Activated T-helper 17 cell treated with anti-CD3 and anti-CD28 coated beads, Interleukin-2, amount 50 U/mL, for 72 hours (primary cell): ENCODE measurements at regions not wholly inside any gene's neighbourhood (a gene's known extent, or its start where the extent isn't known, plus 50 kb on each side); places are given as distances from the start of the nearest gene placed in this dataset.

Source experiments
- ATAC-seq: fragments of 150-1000 bp; cut with Tn5 transposase; replicated peaks from 2 replicates; pipeline ENCODE4 v1.10.0; 2021; ENCODE audit warnings: mild to moderate bottlenecking, moderate library complexity
- H3K27ac Mint-ChIP-seq: one replicate; pipeline ENCODE4 v1.8.0; 2022; ENCODE audit warnings: mixed read lengths
- H3K27me3 Mint-ChIP-seq: one replicate; pipeline ENCODE4 v1.8.0; 2022; ENCODE audit warnings: mixed read lengths
- H3K36me3 Mint-ChIP-seq: one replicate; pipeline ENCODE4 v1.8.0; 2022; ENCODE audit warnings: low read depth, mild to moderate bottlenecking, mixed read lengths
- H3K4me1 Mint-ChIP-seq: one replicate; pipeline ENCODE4 v1.8.0; 2022; ENCODE audit warnings: mixed read lengths
- H3K4me3 Mint-ChIP-seq: one replicate; pipeline ENCODE4 v1.8.0; 2022; ENCODE audit warnings: mild to moderate bottlenecking, mixed read lengths
- H3K9me3 Mint-ChIP-seq: one replicate; pipeline ENCODE4 v1.8.0; 2022; ENCODE audit warnings: mixed read lengths

DNA sequence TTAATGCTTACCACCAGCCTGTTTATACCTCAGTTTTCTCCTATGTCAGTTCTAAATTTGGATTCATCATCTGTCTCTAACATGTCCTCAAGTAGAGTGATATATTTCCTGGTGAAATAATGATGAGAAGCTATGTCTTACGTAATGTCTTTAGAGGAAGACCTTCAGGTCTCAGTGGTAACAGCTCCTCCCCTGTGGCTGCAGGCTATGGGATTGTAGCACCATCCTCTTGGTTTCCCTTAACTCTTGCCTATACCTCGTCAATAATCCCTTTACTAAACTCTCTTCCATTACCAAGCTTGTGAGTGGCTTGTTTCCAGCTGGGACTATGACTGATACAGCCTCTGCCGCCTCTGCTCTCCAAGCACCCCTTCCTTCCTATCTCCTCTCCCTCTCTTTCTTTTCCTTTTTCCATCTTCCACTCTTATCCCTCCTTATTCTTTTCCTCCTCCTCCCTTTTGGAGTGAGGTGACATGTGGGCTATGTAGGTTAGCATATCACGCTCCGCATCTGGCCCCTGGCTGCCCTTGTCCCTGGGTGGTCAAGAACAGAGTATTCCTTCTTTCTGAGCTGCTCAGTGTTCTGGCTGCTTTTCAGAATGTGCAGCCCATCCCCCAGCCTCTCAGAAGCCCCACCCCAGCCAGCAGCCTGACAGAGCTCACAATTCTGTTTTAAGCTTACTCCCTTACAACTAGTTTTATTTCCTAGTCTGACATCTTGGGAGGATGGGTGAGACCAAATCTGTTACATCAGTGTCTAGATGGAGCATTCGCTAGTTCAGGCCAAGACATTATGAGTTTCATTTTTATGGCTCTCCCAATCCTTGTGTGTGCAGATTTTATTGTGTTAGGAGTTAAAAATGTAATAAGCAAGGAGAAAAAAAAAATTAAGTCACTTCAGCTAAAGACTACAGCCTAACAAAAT is 75.0 kb upstream of the RNU6-1 start:
- ATAC-seq: no peak
- Mint-ChIP-seq H3K4me3 (no peak overlapping the region), H3K9me3 (peaks cover 7% of the 10 kb centered on the region), H3K4me1 (no peaks in the 10 kb centered on the region), H3K36me3 (no peaks in the 10 kb centered on the region), H3K27ac (no peak overlapping the region), H3K27me3 (peaks cover 11% of the 10 kb centered on the region)

DNA sequence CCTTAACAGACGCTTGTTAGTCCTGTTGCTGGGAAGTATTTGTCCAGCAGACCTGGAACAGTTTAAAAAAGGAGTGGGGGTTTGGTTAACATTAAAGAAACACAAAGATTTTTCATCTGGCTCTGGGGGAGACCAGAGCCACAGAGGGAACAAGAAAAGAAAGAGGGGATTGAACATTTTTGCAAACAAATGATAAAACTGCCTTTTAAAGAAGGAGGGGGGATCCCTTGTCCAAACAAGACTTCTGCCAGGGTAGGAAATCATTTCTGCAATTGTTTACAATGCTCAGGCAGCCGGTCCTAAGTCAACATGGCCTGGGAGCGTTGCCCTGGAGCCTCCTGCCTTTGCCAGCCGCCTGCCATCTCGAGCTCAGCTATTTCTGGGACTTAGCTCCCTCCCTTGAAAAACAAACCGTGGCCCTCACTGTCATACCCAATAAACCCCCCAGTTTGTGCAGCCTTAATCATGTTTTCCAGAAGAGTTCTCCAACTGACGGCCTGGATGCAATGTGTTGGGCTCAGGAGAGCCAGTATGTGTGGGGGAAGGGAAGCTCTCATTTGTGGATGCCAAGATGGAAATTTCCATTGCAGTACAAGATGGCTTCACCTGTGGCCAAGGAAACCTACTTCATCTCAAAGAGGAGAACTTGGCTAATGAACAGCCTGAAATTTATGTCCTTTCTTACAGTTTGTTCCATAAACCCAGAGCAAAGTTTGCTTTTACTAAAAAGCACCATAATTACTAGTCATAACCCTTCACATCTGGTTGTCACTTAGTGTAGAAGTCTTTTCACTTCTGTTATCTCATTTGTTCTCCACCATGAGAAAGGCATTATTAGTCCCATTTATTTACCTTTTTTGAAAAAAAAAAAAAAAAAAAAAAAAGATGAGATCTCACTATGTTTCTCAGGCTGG is 75.9 kb upstream of the RNU6-1 start:
- ATAC-seq: no peak
- Mint-ChIP-seq H3K27ac (no peak overlapping the region), H3K36me3 (no peaks in the 10 kb centered on the region), H3K27me3 (peaks cover 10% of the 10 kb centered on the region), H3K4me1 (no peaks in the 10 kb centered on the region), H3K4me3 (no peak overlapping the region), H3K9me3 (peaks cover 7% of the 10 kb centered on the region)

DNA sequence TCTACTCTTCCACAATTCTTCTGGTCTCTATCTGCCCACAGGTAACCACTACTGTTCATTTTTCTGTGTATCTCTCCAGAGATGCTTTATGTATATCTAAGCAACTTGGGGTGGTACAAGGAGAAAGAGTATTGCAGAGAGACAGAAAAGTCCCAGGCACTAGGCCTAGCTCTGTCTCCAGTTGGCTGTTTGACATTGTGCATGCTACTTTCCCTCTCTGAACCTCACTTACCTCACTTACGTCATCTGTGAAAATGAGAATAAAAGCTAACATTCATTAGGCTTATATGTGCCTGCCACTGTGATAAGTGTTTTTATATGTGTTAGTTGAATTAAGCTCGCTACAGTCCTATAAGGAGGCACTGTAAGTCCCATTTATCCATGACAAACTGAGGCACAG is 76.7 kb upstream of the RNU6-1 start:
- Mint-ChIP-seq H3K9me3 (peaks cover 3% of the 10 kb centered on the region), H3K36me3 (no peaks in the 10 kb centered on the region), H3K4me3 (no peak overlapping the region), H3K27me3 (peaks cover 7% of the 10 kb centered on the region), H3K4me1 (no peaks in the 10 kb centered on the region), H3K27ac (no peak overlapping the region)
- ATAC-seq: no peak

DNA sequence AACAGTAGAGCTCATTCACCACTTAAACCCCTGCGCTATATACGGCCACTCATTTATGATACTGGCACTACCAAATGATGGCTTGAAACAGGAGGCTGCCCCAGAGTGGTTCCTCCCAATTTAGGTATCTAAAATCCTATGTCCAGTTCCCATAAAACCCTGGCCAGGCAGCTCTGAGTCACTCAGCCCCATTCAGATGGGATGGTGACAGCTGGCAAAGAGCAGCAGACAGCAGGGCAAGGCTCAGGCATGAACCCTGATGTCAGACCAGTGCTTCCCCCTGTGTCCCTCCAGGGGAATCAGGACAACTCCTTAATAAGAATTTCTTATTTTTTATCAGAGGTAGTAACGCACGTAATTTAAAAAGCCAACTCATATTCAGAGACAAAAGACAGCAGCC is 77.2 kb upstream of the RNU6-1 start:
- no peak for ATAC-seq
- no peak overlapping the region for H3K27ac Mint-ChIP-seq
- no peak overlapping the region for H3K4me3 Mint-ChIP-seq
- peaks cover 7% of the 10 kb centered on the region for H3K27me3 Mint-ChIP-seq
- H3K4me1 Mint-ChIP-seq: no peaks in the 10 kb centered on the region
- H3K9me3 Mint-ChIP-seq: no peaks in the 10 kb centered on the region
- H3K36me3 Mint-ChIP-seq: no peaks in the 10 kb centered on the region

DNA sequence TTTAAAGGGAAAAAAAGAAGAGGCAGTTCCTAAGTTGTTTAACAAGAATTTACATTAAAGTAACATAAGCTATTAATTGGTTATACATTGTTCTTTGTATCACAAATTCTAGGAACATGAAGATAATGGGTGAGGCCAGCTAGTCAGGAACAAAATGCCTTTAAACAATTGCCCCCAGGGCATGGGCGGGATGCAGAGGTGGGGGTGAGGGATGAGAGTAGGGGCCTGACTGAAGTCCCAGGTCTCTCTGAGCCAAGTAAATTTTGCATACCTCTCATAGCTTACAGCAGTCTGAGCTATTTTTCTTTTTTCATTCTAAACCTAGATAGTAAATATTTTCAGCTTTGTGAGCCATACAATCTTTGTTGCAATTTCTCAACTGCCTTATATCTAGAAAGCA is 77.8 kb upstream of the RNU6-1 start:
- Mint-ChIP-seq H3K4me3 (no peak overlapping the region), H3K27me3 (peaks cover 7% of the 10 kb centered on the region), H3K27ac (no peak overlapping the region), H3K4me1 (no peaks in the 10 kb centered on the region), H3K9me3 (no peaks in the 10 kb centered on the region), H3K36me3 (no peaks in the 10 kb centered on the region)
- ATAC-seq: no peak

DNA sequence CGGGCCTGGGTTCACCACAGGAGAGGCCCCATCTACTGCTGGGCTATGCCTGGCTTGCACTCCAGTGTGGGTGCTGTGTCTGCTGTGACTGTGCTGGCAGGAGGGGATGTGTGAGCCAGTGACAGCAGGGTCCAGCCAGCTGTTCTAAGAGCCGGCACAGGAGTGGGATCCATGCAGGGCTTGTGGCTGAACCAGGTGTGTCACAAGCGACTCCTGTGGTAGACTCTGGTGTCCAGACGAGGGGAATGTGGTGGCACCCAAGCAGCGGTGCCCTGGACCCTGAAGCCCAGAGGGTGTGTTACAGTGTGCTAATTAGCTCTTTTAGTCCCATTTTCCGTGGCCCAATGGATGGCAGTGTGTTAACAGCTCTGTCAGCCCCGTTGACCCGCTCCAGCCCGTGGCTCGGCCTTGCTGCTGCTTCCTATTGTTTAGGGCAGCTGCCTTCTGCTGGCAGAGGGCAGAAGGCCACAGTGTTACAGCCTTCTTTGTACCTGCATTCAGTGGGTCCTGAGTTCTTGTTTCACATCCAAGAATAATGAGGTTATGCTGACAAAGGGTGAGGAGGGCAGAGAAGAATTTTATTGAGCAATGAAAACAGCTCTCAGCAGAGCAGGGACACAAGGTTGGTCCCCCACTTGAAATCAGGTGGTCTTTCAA is 78.5 kb upstream of the RNU6-1 start:
- Mint-ChIP-seq H3K36me3 (no peaks in the 10 kb centered on the region), H3K4me1 (no peaks in the 10 kb centered on the region), H3K4me3 (no peak overlapping the region), H3K27me3 (peaks cover 7% of the 10 kb centered on the region), H3K9me3 (no peaks in the 10 kb centered on the region), H3K27ac (no peak overlapping the region)
- no peak for ATAC-seq

DNA sequence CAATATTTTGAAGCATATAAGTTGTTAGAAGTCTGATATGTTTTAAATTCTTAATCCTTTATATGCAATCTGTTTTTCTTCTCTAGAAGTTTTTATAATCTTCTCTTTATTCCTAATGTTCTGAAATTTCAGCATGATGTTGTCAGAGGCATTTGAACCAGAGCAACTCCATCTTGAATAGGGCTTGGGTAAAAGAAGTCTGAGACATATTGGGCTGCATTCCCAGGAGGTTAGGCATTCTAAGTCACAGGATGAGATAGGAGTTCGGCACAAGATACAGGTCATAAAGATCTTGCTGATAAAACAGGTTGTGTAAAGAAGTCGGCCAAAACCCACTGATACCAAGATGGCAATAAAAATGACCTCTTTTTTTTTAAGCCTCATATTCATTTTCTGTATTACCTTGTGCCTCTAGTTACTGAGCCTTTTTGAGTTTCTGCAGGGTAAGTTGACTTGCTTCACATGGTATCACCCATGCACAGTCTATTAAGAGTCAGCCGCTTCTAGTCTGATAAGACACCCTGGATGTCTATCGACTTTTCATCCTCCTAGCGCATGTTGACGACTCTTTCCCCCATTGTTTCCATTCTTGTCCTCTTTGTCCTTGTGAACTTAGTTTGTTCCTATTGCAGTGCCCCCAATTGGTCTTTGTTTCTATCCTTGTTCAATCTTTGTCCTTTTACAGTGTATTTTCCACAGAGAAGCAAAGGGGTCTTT is 80.8 kb upstream of the RNU6-1 start:
- Mint-ChIP-seq H3K36me3 (no peaks in the 10 kb centered on the region), H3K27ac (no peak overlapping the region), H3K27me3 (no peaks in the 10 kb centered on the region), H3K9me3 (peaks cover 11% of the 10 kb centered on the region), H3K4me1 (no peaks in the 10 kb centered on the region), H3K4me3 (no peak overlapping the region)
- ATAC-seq: no peak

DNA sequence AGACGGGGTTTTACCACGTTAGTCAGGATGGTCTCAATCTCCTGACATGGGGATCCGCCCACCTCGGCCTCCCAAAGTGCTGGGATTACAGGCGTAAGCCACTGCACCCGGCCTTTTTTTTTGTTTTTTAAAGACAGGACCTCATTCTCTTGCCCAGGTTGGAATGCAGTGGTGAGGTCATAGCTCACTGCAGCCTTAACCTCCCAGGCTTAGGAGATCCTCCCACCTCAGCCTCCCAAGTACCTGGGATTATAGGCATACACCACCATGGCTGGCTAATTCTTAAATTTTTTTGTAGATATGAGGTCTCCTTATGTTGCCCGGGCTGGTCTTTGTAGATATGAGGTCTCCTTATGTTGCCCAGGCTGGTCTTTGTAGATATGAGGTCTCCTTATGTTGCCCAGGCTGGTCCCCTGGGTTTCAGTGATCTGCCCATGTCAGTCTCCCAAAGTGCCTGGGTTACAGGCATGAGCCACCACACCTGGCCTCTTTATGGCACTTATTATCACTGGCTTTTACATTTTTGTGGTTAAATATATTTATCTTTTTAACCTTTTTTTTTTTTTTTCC is 82.3 kb upstream of the RNU6-1 start:
- no peak overlapping the region for H3K27ac Mint-ChIP-seq
- H3K4me1 Mint-ChIP-seq: no peaks in the 10 kb centered on the region
- ATAC-seq: no peak
- H3K4me3 Mint-ChIP-seq: no peak overlapping the region
- H3K9me3 Mint-ChIP-seq: peaks cover 11% of the 10 kb centered on the region
- no peaks in the 10 kb centered on the region for H3K36me3 Mint-ChIP-seq
- H3K27me3 Mint-ChIP-seq: no peaks in the 10 kb centered on the region

DNA sequence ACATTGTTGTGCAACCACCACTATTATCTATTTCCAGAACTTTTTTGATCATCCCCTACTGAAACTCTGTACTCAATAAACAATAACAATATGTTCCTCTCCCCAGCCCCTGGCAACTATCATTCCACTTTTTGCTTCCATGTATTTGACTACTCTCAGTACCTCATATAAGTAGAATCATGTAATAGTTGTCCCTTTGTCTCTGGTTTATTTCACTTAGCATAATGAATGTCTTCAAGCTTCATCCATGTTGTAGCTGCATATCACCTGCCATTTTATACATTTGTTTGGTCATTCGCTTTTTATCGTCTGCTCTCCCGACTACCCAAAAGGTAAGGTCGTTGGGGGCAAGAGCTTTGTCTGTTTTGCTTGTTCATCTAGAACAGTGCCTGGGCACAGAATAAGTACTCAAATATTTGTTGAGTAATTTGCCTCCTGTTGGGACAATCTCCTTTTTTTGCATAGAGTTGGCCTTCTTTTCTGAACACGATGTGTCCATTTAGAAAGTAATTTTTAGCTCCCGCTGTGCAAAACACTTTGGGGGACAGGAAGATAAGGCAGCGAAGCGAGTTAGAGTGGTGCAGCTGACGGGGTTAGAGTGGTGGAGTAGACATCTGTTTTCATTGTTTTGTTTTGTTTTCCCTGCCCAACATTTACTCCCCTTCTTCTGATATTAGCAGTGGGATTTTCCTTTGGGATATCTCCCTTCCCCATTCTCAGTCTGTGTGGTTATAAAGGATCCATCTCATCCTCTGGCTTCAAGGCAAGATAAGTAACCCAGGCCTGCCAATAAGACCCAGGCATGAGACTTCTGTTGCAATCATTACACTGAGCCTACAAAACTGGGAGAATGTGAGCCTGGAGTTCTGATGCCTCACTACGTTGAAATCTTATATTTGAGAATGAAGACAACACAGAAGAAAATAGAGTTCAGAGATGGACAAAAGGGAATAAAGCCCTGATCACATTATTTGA is 83.4 kb upstream of the RNU6-1 start:
- no peak overlapping the region for H3K27ac Mint-ChIP-seq
- H3K27me3 Mint-ChIP-seq: no peaks in the 10 kb centered on the region
- H3K36me3 Mint-ChIP-seq: no peaks in the 10 kb centered on the region
- H3K4me3 Mint-ChIP-seq: no peak overlapping the region
- ATAC-seq: no peak
- peaks cover 11% of the 10 kb centered on the region for H3K9me3 Mint-ChIP-seq
- H3K4me1 Mint-ChIP-seq: no peaks in the 10 kb centered on the region

DNA sequence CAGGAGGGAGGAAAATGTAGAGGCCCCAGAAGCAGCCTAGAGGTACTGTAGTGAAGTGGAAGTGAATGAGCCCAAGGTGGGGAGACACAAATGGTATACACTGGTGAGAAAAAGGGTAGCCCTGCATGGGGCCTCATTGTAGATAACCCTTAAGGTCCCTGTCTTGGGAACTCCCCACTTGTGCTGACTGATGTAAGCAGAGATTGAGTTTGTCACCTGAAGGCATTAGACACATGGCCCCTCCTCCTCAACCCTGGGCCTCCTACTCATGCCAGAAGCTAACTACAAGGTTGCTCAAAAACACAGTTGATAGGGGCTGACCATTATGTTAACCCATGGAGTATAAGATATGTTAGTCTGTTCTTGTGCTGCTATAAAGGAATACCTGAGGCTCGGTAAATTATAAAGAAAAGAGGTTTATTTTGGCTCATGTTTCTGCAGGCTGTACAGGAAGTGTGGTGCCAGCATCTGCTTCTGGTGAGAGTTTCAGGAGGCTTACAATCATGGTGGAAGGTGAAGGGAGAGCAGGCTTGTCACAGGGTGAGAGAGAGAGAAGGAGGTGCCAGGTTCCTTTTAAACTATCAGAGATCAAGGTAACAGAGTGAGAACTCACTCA is 84.6 kb upstream of the RNU6-1 start:
- Mint-ChIP-seq H3K4me1 (no peaks in the 10 kb centered on the region), H3K27ac (no peak overlapping the region), H3K36me3 (no peaks in the 10 kb centered on the region), H3K4me3 (no peak overlapping the region), H3K9me3 (peaks cover 11% of the 10 kb centered on the region), H3K27me3 (no peaks in the 10 kb centered on the region)
- no peak for ATAC-seq

DNA sequence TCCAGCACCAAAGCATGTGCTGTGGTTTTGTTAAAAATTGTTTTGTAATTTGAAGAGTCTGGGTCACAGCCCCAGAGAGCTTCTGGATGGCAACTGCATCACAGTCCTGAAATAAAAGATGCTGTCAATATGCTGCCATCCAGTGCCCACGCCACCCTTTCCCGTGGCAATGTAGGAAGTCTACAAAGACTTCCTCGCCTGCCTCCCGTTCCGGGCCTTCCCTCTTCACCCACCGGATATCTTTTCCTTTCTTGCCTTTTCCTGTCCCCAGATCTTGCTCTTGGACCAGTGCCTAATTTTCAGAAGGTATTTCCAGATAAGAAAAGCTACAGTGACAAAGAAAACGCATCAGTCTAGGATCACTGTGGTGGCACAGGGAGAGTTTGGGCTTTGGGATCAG is 85.3 kb upstream of the RNU6-1 start:
- peaks cover 11% of the 10 kb centered on the region for H3K9me3 Mint-ChIP-seq
- no peaks in the 10 kb centered on the region for H3K4me1 Mint-ChIP-seq
- H3K4me3 Mint-ChIP-seq: no peak overlapping the region
- ATAC-seq: no peak
- H3K36me3 Mint-ChIP-seq: no peaks in the 10 kb centered on the region
- no peak overlapping the region for H3K27ac Mint-ChIP-seq
- no peaks in the 10 kb centered on the region for H3K27me3 Mint-ChIP-seq

DNA sequence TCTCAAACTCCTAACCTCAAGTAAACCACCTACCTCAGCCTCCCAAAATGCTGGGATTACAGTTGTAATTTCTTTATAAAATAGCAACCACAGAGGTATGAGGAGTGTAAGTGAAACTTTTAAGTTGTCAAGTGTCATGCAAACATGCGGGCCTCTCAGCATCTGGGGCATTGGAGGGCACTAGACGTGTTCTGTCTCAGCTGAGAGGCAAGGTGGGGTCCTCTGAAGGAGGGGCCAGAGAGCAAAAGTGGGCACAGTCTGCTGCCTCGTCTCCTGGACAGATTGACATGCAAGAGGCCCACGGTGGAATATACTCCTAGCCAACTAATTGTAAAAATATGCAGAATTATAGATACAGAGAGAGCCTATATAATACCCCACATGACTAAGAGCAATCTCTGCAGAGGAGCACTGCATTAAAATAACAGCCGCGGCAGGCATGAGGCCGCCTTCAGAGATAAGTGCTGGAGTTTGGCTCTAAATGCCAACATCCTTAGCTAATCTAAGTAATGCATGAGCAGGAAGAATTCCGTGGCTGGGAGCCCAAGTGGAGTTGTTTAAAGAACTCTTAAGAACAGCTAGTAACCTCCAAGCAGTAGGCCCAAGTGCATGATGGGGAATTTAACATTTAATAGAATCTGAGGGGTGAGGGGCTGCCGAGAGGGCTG is 87.8 kb upstream of the RNU6-1 start:
- no peaks in the 10 kb centered on the region for H3K4me1 Mint-ChIP-seq
- peaks cover 11% of the 10 kb centered on the region for H3K9me3 Mint-ChIP-seq
- no peak for ATAC-seq
- H3K4me3 Mint-ChIP-seq: no peak overlapping the region
- H3K36me3 Mint-ChIP-seq: no peaks in the 10 kb centered on the region
- H3K27me3 Mint-ChIP-seq: no peaks in the 10 kb centered on the region
- H3K27ac Mint-ChIP-seq: no peak overlapping the region
